HepG2 (cell line): ENCODE measurements at regions not wholly inside any gene's neighbourhood (a gene's known extent, or its start where the extent isn't known, plus 50 kb on each side); places are given as distances from the start of the nearest gene placed in this dataset.

Source experiments
- PHB2 ChIP-seq: fragments of 450-650 bp; IDR thresholded peaks from 2 replicates; pipeline ENCODE4 v1.6.1; 2018; ENCODE audit not compliant: partially characterized antibody
- POLR2A ChIP-seq, 2 experiments: IDR thresholded peaks; 2 replicates each; pipeline ENCODE4 v1.6.1; 2011; ENCODE audit warnings: low read depth in 2 of 2, low read length in 2 of 2, mild to moderate bottlenecking in 1 of 2, moderate library complexity in 1 of 2; ENCODE audit not compliant: insufficient read depth in 1 of 2
- REL ChIP-seq: sonication (generic); formaldehyde crosslinking; conservative IDR thresholded peaks from 2 replicates; pipeline ENCODE4 v1.8.0; 2022; ENCODE audit warnings: mild to moderate bottlenecking, missing genetic modification reagents, moderate library complexity
- ZNF136 ChIP-seq: sonication (generic); formaldehyde crosslinking; IDR thresholded peaks from 2 replicates; pipeline ENCODE4 v1.8.1; 2022; ENCODE audit warnings: low read depth, mild to moderate bottlenecking, moderate library complexity, missing genetic modification reagents
- TF ChIP-seq, protein P1 (sequence below): sonication (generic); formaldehyde crosslinking; IDR thresholded peaks from 2 replicates; pipeline ENCODE4 v1.4.0; 2020; ENCODE audit warnings: low read depth, mild to moderate bottlenecking, missing genetic modification reagents

GRCh38 chr15:25985165-25985564 is 122.0 kb upstream of the ATP10A start:
- TF ChIP-seq ZNF136 (no peak), REL (CRISPR knock-in tag) (no peak), POLR2A (IDR thresholded peaks at IDR 0.05; ENCODE audit: insufficient read depth in 1 of 2, low read depth in 2 of 2, low read length in 2 of 2) (no peak), PHB2 (no peak)
- TF ChIP-seq, protein P1, sequence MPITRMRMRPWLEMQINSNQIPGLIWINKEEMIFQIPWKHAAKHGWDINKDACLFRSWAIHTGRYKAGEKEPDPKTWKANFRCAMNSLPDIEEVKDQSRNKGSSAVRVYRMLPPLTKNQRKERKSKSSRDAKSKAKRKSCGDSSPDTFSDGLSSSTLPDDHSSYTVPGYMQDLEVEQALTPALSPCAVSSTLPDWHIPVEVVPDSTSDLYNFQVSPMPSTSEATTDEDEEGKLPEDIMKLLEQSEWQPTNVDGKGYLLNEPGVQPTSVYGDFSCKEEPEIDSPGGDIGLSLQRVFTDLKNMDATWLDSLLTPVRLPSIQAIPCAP (CRISPR knock-in tag) = no peak
